PFSK-1 (cell line): ENCODE measurements at regions not wholly inside any gene's neighbourhood (a gene's known extent, or its start where the extent isn't known, plus 50 kb on each side); places are given as distances from the start of the nearest gene placed in this dataset.

Experiments
- POLR2AphosphoS5 ChIP-seq: IDR thresholded peaks from 2 replicates; pipeline ENCODE4 v1.6.1; 2012; ENCODE audit warnings: low read depth, mild to moderate bottlenecking, control low read depth, low read length, moderate library complexity
- TAF1 ChIP-seq: IDR thresholded peaks from 2 replicates; pipeline ENCODE4 v1.6.1; 2012; ENCODE audit warnings: low read length, control low read depth, borderline replicate concordance; ENCODE audit not compliant: insufficient read depth
- TF ChIP-seq, protein P1 (sequence below), 2 experiments: IDR thresholded peaks; 2 replicates each; pipeline versions ENCODE4 v1.6.1 to v1.8.0; 2011 to 2012; ENCODE audit warnings: low read depth in 2 of 2, low read length in 2 of 2, control low read depth in 1 of 2, inconsistent platforms in 1 of 2, mild to moderate bottlenecking in 1 of 2, moderate library complexity in 1 of 2; ENCODE audit not compliant: insufficient read depth in 1 of 2

DNA sequence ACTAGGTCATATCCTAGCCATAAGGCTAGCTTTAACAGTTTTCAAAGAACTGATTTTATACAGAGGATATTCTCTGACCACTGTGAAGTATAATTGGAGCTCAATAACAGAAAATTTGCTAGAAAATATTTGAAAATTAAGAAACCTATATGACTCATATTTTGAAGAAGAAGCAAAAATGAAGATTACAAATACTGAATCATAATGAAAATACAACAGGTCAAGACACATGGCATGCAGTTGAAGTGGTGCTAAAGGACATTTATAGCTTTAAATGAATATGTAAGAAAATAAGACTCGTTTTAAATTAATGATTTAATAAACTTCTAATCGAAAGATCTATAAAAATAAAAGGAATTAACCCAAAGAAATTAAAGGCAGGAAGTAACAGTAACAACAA lies 1234.6 kb downstream of the SLC16A7 start:
- TF ChIP-seq TAF1: no peak
- TF ChIP-seq, protein P1, sequence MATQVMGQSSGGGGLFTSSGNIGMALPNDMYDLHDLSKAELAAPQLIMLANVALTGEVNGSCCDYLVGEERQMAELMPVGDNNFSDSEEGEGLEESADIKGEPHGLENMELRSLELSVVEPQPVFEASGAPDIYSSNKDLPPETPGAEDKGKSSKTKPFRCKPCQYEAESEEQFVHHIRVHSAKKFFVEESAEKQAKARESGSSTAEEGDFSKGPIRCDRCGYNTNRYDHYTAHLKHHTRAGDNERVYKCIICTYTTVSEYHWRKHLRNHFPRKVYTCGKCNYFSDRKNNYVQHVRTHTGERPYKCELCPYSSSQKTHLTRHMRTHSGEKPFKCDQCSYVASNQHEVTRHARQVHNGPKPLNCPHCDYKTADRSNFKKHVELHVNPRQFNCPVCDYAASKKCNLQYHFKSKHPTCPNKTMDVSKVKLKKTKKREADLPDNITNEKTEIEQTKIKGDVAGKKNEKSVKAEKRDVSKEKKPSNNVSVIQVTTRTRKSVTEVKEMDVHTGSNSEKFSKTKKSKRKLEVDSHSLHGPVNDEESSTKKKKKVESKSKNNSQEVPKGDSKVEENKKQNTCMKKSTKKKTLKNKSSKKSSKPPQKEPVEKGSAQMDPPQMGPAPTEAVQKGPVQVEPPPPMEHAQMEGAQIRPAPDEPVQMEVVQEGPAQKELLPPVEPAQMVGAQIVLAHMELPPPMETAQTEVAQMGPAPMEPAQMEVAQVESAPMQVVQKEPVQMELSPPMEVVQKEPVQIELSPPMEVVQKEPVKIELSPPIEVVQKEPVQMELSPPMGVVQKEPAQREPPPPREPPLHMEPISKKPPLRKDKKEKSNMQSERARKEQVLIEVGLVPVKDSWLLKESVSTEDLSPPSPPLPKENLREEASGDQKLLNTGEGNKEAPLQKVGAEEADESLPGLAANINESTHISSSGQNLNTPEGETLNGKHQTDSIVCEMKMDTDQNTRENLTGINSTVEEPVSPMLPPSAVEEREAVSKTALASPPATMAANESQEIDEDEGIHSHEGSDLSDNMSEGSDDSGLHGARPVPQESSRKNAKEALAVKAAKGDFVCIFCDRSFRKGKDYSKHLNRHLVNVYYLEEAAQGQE (IDR thresholded peaks at IDR 0.05; ENCODE audit: insufficient read depth in 1 of 2, low read depth in 2 of 2, low read length in 2 of 2): no peak
- TF ChIP-seq POLR2AphosphoS5: no peak
